ENCODE measurements at regions not wholly inside any gene's neighbourhood (a gene's known extent, or its start where the extent isn't known, plus 50 kb on each side); places are given as distances from the start of the nearest gene placed in this dataset.

DNA sequence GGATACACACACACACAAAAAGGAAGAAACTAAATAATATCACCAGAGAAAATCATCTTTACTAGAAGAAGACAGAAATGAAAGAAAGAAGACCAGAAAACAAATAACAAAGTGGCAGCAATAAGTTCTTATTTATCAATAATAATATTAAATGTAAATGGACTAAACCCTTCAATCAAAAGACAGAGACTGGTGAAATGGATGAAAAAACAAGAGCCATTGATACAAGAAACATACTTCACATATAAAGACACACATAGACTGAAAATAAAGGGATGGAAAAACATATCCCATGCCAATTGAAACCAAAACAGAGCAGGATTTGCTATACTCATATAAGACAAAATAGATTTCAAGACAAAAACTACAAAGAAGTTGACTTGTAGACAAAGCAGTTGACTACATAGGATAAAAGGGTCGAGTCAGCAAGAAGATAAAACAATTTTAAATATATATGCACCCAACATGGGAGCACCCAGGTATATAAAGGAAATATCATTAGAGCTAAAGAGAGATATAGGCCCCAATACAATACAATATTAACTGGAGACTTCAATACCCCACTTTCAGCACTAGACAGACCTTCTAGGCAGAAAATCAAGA is 259.4 kb downstream of the EPM2A start:
- DNase-seq = no peak

DNA sequence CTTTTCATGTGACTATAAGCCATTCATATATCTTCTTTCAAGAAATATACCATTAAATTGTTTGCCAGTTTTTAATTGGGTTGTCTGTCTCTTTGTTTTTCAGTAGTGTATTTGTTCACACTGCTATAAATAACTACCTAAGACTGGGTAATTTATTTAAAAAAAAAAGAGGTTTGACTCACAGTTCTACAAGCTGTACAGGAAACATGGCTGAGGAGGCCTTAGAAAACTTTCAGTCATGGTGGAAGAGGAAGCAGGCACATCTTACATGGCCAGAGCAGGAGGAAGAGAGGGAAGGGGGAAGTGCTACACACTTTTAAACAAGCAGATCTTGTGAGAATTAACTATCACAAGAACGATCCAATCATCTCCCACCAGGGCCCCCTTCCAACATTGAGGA is 255.3 kb downstream of the EPM2A start:
- DNase-seq = no peak

DNA sequence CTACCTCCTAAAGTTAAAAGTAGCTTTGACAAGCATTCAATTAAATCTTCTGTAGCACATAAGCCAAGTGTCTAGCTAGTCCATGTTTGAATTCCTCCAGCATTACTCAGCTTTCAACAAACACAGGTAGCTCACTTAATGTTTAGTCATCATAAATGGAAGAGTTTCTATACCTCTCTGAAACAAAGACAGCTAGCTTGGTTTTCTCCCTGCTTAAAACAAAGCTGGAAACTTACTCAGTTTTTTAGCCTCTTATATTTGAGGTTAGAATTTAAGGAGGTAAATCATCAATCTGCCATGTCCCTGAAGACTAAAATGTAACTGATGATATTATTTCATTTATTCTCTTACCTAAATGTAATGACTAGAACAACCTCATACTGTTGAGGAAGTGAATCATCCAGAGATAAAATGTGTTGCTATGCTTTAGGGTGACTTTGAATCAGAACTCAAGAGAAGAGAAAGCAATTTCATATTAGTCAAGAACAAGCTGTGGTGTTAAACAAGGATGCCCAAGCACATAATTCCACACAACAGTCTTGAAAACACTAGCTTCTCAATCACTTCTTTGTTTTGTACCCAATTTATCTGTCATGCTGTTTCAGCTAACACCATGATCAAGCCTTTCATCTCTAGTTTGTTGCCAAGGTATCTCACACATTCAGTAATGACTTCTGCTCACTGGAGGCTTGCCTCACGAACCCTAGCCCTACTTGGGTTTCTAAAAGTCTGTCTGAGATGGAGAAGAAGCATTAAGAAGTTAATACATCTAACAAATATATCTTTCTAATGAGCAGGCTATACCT is 251.9 kb downstream of the EPM2A start:
- DNase-seq = no peak

DNA sequence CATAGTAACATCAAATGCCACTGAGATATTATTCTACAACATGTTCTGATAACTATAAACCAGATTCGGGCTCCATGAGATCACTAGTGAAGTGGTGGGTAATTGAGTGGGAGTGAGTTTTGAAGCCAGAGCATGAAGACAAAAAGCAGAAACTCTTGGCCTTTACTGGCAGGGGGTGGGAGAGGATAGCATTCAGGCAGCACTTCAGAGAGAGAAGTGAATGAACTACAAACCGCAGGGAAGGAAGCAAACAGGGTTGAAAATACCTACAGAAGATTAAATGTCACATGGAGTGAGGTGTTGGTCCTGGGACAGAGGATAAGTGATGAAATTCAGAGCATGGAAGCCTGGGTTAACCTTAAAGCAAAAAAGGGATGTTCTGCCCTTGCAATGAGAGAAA is 250.0 kb downstream of the EPM2A start:
- DNase-seq = no peak

DNA sequence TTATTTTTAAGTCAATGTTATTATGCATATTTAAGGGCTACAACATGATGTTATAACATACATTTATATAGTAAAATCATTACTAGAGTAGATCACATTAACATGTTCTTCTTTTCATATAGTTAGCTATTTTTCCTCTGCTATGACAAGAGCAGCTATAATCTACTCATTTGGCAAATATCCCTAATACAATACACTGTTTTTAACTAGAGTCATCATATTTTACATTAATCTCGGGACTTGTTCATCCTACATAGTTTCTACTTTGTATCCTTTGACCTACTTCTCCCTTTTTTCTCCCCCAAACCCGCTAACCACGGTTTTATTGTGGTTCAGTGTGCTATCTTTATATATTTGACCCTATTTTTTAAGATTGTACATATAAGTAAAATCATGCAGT is 249.0 kb downstream of the EPM2A start:
- no peak for DNase-seq

DNA sequence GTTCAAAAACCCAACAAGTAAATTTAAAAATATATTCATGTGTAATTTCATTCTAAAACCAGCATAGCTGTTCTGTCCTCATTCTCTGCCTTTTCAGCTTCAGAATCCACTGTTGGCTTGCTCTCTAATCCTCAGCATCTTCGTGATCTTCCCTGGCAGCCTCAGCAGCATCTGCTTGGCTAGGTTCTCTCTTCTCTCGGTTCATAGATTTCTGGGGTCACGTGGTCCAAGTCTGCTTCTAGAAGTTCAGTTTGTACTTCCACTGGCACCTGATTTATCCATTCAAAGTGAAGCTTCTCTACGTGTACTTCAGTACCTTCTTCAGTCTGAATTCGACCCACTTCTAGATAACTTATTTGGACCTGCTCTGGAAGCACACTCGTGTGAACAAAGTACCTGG is 245.7 kb downstream of the EPM2A start:
- no peak for DNase-seq

DNA sequence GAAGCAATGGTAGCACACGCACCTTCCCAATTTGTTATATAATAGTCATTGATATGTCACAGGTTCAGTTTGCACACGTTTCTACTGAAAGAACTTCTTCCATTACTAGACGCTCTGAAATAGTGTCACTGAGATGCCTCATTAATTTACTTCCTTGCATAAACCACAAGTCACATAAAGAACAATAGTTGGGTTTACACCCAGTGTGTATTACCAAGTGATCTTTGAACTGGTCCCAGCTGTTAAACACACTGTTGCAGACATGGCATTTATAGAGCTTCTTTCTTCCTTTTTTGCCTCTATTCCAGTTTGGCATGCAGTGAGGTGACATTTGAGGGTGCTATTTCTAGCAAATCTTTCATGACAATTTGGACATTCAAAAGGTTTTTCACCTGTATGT is 245.3 kb downstream of the EPM2A start:
- DNase-seq = no peak

DNA sequence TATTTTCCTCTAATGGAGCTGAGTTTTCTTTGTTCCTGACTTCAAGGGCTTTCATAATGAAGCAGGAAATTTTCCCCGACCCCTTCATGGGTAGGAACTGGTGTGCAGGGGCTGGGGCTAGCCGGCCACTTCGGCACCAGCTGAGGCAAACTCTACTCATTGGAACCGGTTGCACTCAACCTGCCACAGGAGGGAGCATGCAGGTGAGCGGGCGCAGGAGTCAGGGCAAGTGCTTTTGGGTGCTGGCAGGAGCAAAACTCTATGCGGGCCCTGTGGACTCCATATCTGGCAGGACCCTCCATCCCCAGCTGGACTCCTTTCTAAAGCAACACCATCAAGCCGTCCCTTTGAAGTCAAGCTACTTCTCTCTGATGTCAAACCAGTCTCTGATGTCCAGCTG is 244.2 kb downstream of the EPM2A start:
- no peak for DNase-seq

DNA sequence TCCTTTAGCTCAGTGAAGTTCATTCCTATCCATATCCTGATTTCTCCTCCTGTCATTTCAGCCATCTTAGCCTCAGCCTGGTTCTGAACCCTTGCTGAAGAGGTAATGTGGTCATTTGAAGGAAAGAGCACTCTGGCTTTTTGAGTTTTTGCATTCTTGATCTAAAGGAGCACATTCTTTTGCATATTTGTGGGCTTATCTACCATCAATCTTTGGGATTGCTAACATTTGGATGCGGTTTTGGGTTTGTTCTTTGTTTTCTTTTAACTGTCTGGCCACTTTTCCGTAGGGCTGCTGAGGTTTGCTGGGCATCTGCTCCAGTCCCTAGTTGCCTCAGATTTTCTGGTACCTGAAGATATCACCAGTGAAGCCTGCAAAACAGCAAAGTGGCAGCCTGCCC is 238.3 kb downstream of the EPM2A start:
- no peak for DNase-seq

DNA sequence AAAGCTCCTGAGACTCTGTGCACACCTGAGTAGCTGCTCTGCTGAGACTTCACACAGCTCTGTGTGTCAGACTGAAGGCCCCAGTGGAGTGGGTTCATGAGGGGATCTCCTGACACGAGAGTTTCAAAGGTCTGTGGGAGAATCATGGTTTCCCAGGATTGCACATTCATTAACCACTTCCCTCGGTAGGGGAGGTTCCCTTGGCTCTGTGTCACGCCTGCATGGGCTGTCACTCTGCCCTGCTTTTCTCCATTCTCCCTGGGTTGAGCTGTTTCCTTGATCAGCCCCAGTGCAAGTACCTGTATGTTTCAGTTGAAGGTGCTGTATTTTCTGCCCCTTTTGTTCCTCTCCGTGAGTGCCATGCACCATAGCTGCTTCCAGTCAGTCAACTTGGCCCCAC is 236.9 kb downstream of the EPM2A start:
- no peak for DNase-seq

DNA sequence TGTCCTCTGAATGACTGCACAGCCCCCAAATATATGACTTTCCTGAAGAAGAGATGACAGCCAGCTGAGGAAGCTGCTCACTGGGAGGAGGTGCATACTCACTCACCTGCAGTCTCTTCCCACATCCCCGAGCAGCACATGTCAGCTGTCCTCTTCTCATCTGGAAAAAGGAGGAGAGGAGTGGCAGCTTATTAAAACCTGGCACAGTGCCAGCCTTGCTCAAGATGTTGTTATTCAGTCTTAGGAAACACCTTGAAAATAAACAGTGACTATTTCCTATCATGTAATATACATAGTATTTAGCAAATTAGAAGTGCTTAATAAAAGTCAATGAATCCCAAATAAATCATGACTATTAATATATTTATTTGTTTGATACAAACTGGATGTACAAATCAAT is 232.9 kb downstream of the EPM2A start:
- no peak for DNase-seq

DNA sequence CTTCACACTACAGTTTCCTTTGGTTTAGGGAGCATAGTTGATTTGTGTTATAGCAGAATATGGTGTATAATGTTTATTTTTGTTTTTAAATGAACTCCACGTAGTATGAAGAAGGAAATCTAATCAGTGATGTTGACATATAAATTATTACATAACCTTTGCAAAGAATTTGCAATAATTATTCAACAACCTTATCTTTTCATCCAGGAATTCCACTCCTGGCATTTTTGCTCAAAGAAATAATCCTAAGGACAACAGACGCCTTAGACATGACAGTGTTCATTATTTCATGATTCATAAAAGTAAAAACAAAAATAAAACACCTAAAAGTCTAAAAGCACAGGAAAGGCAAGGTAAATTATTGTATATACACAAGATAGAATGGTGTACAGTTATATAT is 229.2 kb downstream of the EPM2A start:
- DNase-seq = no peak

DNA sequence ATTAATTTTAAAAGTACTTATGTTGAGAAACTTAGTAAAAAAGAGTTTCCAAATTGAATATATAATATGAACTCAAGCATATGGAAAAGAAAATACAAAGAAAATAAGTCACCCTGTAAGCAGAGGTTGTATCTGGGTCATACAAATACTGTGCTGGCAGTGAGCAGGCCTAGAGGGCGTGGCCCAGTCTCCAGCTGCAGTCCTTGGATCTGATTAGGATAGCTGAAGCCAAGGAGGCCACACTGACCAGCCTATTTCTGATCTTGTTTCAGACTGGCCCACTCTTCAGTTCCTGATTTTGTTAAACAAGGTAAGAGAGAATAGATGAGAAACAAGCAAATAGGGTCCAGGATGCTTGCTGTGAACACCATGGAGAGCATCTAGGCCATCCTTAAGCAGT is 228.8 kb downstream of the EPM2A start:
- DNase-seq = no peak

DNA sequence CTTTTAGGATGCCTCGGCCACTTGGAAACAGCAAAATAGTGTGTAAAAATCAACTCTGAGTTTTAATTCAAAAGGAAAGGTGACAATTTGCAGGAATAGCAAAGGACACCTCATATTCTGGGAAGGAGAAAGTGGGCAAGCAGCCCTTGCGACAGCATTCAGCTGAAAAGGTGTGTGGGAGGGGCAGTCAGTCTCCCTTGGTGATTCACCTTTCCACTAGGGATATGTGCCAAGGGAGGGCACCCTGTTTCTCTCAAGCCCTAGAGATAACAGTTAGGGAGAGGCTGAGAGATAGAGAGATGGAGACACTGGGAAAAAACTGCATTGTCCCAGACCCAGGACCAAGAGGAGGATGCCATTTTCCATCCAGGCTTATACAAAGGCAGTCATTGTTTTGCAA is 228.1 kb downstream of the EPM2A start:
- no peak for DNase-seq

DNA sequence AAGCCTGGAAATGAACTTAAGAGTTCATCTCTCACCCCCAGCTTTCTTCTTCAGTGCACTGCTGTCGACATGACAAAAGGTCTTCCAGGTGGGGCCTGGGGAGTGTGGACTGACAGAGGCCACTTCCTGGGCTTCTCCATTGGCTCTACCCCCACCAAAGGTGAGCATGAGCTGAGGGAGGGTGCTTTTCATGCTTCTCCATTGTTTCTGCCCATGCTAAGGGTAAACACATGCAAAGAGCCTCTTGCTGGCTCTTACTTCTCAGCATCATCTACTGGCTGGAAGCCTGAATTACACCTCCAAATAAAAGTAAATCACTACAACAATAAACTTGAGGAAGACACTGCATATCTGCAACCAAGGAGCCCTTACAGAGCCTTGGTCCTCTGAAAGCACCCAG is 227.2 kb downstream of the EPM2A start:
- no peak for DNase-seq

DNA sequence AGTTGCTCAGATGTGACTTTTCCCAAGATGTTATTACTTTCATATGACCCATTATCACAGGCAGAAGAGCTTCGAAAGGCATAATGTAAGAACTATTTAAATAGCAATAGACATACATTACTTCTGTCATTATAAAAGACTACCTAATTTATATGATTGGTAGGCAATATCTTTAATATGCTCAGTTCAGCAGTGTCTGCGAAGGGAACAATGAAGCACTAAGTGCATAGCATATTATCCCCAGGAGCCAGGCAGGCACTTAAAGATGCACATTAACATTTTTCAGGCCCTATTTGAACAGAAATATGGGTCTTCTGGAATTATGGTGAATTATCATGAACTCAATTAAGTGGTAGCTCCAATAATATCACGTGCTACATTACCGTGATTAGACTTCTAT is 217.8 kb downstream of the EPM2A start:
- no peak for DNase-seq

DNA sequence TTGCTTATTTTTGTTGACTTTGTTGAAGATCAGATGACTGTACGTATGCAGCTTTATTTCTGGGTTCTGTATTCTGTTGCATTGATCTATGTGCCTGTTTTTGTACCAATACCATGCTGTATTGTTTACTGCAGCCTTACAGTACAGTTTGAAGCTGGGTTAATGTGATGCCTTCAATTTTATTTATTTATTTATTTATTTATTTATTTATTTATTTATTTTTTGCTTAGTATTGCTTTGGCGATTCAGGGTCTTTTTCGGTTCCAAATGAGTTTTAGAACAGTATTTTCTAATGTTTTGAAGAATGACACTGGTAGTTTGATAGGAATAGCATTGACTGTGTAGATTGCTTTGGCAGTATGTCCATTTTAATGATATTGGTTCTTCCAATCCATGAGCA is 210.3 kb downstream of the EPM2A start:
- DNase-seq = no peak

DNA sequence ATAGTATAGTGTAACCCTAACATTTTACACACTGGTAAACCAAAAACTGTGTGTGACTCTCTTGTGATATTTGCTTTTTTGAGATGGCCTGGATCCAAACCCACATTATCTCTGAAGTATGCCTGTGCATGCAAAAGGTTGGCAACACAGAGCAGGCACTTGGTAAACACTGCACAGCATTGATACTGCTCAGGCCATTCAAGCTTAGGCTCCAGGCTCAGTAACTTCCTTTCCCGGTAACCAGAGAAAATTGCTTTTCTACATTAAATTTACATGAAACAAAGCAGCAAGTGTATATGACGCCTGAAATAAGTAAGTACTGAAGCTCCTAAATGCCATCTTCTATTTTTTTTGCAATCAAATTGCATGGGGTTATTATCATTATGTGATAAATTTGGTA is 205.7 kb downstream of the EPM2A start:
- DNase-seq = no peak

DNA sequence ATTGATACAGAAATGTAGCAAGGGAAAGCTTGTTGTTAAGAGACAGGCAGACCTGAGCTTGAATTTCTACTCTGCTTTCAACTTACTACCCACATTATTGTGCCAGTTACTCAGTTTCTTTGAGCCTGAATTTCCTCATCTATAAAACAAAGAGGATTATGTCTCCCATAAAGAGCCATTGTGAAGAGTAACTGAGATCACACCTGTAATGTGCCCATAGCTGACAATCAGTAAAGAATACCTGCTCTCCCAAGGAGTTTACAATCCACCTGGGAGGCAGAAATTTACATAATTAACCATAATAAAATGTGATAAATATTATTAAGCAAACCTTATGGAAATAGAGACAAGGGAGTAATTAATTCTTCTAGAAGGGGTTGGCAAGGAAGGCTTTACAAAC is 204.9 kb downstream of the EPM2A start:
- DNase-seq = no peak

DNA sequence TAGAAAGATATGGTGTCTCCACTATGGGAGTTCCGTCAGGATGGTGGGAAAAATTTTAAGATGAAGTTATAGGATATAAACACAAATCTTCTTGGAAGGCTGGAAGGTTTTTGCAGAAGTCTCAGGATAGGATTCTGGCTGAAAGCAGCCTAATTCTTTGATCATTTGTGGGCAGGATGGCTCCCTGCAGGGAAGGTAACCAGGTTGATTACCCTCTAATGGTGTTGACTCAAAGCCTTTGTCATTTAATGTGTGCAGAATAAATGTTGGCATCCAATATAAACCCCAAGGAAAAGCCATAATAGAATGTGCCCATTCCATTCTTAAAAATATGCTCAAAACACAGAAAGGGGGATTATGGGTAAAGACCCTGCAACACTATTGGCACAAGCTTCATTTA is 204.3 kb downstream of the EPM2A start:
- no peak for DNase-seq

DNA sequence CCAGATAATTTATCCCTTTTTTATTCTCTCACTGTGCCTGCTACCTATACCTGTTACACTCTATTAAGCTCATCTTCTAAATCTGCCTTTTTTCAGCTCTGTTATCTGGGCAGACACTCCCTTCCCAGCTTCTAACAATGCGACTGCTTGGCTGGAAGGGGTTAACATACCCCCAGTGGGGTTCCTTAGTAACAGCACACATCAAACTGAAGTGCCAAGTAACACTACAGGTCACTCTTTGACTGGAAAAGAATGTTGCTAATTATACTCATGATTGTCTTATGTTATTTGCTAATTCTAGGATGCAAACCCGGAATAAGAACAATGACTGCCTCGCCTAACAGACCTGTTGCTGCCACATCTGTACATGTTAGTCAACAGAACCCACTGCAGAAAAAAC is 203.5 kb downstream of the EPM2A start:
- DNase-seq = no peak

DNA sequence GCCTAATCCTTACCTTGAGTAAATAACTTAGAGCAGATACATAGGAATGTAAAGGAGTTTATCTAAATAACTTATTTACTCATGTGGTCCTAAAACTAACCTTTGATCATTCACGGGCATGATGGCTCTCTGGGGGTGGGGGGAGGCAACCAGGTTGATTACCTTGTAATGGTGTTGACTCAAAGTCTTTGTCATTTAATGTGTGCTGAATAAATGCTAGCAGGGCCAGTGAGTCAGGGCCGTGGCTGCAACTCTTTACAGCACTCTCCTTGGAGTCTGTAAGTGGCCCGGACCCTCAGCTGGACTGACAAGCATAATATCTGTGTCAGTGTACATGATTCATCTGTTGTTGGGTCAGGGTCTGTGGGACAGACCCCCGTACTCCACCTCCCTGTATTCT is 203.0 kb downstream of the EPM2A start:
- DNase-seq = no peak

DNA sequence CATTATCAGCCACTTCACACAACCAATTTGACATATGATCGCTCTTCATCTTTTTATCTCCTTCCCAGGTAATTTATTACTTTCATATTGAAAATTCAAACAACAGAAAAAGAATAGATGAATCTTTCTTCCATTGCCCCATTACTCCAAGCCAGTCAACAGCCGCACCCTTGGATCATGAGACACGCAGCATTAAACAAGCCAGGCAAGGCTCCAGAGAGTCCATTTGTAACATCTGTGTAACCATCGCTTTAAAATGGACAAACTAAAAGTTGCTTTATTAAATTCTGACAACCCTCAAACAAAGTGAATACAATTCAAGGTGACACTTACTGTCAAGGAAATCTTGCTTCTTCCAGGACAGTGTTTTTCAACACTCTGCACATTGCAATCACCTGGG is 200.3 kb downstream of the EPM2A start:
- no peak for DNase-seq

DNA sequence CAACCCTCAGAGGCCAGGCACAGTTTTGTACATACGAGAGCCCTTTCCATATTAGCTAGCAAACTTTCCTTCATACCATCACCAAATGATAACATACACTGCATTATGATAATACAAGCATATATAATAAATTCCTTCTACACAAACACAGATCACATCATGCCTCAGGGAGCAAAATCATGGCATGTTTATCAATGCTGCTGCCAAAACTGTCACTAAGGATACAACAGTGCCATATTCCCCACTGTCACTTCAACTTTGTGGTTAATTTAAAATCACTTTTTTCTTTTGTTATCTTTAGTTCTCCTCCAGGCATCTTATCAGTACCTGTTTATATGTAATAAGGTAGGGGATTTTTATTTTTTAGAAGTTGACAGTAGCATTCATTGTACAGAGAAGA is 196.3 kb downstream of the EPM2A start:
- no peak for DNase-seq

DNA sequence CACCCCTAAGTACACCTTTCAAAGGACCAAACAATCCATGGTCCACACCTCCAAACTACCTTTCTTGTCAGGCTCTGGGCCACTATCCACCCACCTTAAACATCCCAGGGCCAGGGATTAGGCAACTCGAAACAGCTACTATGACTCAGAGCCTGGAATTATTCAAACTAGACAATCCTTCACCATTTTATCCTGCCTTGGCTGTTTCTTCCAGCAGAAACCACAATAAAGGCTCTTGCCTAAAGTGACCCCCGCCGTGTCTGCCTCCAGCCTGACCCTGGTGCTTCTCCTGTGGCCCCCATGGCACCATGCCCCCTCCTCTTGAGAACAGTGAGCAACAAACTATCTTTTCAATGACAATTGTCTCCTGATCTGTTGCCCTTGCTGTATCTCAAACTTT is 195.5 kb downstream of the EPM2A start:
- no peak for DNase-seq
